H1 (cell line): ENCODE measurements at regions not wholly inside any gene's neighbourhood (a gene's known extent, or its start where the extent isn't known, plus 50 kb on each side); places are given as distances from the start of the nearest gene placed in this dataset.

ENCODE experiments used
- CTCF ChIA-PET: fragments of 300-600 bp; sonication (Branson Sonifier 250); formaldehyde crosslinking; loops from one replicate; lab custom pipeline; 2021; ENCODE audit not compliant: partially characterized antibody; lab: Charles Lee
- POLR2A ChIA-PET: fragments of 300-600 bp; sonication (Branson Sonifier 250); formaldehyde crosslinking; loops from one replicate; lab custom pipeline; 2021; ENCODE audit warnings: inconsistent platforms; ENCODE audit not compliant: partially characterized antibody; lab: Charles Lee
- DNase-seq, 2 experiments: peaks; one replicate each; pipeline versions ENCODE4 v3.0.0 to v3.0.0-alpha.2; 2010 to 2022; ENCODE audit warnings: low spot score in 2 of 2, low read depth in 1 of 2, mixed read lengths in 1 of 2
- FAIRE-seq: peaks from 2 replicates; lab custom pipeline; 2011; peaks lifted over from hg19 to GRCh38; lab: Jason Lieb, UNC
- H2AFZ ChIP-seq: 2 replicates; pipeline ENCODE4 v1.8.1; 2012; ENCODE audit warnings: low read length, inconsistent platforms
- H2AK5ac ChIP-seq: 2 replicates; pipeline ENCODE4 v1.6.1; 2013; ENCODE audit warnings: low read depth, low read length
- H2BK120ac ChIP-seq: replicated peaks from 2 replicates; pipeline ENCODE3; 2013; ENCODE audit warnings: low read depth, low read length, inconsistent platforms
- H2BK12ac ChIP-seq: 2 replicates; pipeline ENCODE4 v1.6.1; 2013; ENCODE audit warnings: low read depth, low read length
- H2BK15ac ChIP-seq: 2 replicates; pipeline ENCODE4 v1.6.1; 2013; ENCODE audit warnings: low read length
- H2BK20ac ChIP-seq: 2 replicates; pipeline ENCODE4 v1.6.1; 2013; ENCODE audit warnings: low read length
- H2BK5ac ChIP-seq: 2 replicates; pipeline ENCODE4 v1.6.1; 2013; ENCODE audit warnings: low read depth, low read length
- H3K14ac ChIP-seq: 2 replicates; pipeline ENCODE4 v1.6.1; 2013; ENCODE audit warnings: inconsistent platforms; ENCODE audit not compliant: insufficient read length
- H3K18ac ChIP-seq: 2 replicates; pipeline ENCODE4 v1.6.1; 2013; ENCODE audit warnings: low read length; ENCODE audit errors: extremely low read depth
- H3K23ac ChIP-seq: 2 replicates; pipeline ENCODE4 v1.6.1; 2013; ENCODE audit warnings: inconsistent platforms; ENCODE audit not compliant: insufficient read length
- H3K23me2 ChIP-seq: 2 replicates; pipeline ENCODE4 v1.6.1; 2013; ENCODE audit warnings: low read depth, low read length
- H3K27ac ChIP-seq: 2 replicates; pipeline ENCODE4 v1.6.1; 2011; ENCODE audit warnings: low read depth, low read length, inconsistent platforms
- H3K27me3 ChIP-seq, 4 experiments: replicated peaks in 1 of 4; 1 replicate in 1 of 4; 2 replicates in 3 of 4; pipeline versions ENCODE4 v1.6.1 to v1.8.1; 2011 to 2013; ENCODE audit warnings: low read length in 3 of 4, mild to moderate bottlenecking in 3 of 4, inconsistent platforms in 2 of 4, mixed read lengths in 2 of 4, moderate library complexity in 1 of 4; ENCODE audit not compliant: control insufficient read depth in 3 of 4, insufficient read depth in 3 of 4; ENCODE audit errors: extremely low read depth in 1 of 4
- H3K36me3 ChIP-seq, 4 experiments: 2 replicates each; pipeline versions ENCODE4 v1.6.1 to v1.8.1; 2011 to 2013; ENCODE audit warnings: mild to moderate bottlenecking in 4 of 4, low read length in 3 of 4, moderate library complexity in 2 of 4, control low read depth in 1 of 4, inconsistent platforms in 1 of 4; ENCODE audit not compliant: insufficient read depth in 4 of 4, control insufficient read depth in 2 of 4
- H3K4ac ChIP-seq: replicated peaks from 2 replicates; pipeline ENCODE3; 2013; ENCODE audit warnings: low read length, low read depth, mixed read lengths, inconsistent platforms; ENCODE audit not compliant: insufficient read length
- H3K4me1 ChIP-seq, 4 experiments: replicated peaks in 1 of 4; 1 replicate in 1 of 4; 2 replicates in 3 of 4; pipeline versions ENCODE4 v1.6.1 to v1.8.1; 2011 to 2013; ENCODE audit warnings: low read length in 3 of 4, inconsistent platforms in 2 of 4, mixed read lengths in 1 of 4; ENCODE audit not compliant: insufficient read depth in 4 of 4, control insufficient read depth in 3 of 4
- H3K4me2 ChIP-seq, 2 experiments: 2 replicates each; pipeline versions ENCODE4 v1.6.1 to v1.8.1; 2011 to 2013; ENCODE audit warnings: low read depth in 2 of 2, low read length in 2 of 2, control low read depth in 1 of 2, inconsistent platforms in 1 of 2, mild to moderate bottlenecking in 1 of 2; ENCODE audit not compliant: insufficient read depth in 1 of 2
- H3K4me3 ChIP-seq, 4 experiments: fragments of 200-600, 300-600 bp in 1 of 4; sonication (generic), shearing (Covaris generic), sonication (Bioruptor Twin) in 1 of 4; 2 replicates each; pipeline versions ENCODE4 v1.5.1 to v1.8.1; 2011 to 2016; ENCODE audit warnings: low read length in 4 of 4, low read depth in 3 of 4, control low read depth in 2 of 4, inconsistent platforms in 2 of 4, mild to moderate bottlenecking in 2 of 4, mixed read lengths in 1 of 4, moderate library complexity in 1 of 4; ENCODE audit not compliant: insufficient read depth in 2 of 4; ENCODE audit errors: extremely low read depth in 1 of 4
- H3K56ac ChIP-seq: replicated peaks from 2 replicates; pipeline ENCODE3; 2013; ENCODE audit warnings: low read depth, mild to moderate bottlenecking, mixed read lengths, low read length, inconsistent platforms; ENCODE audit not compliant: insufficient read length
- H3K79me1 ChIP-seq: 2 replicates; pipeline ENCODE4 v1.6.1; 2013; ENCODE audit warnings: low read depth, low read length, control low read depth
- H3K79me2 ChIP-seq, 2 experiments: 2 replicates each; pipeline versions ENCODE4 v1.6.1 to v1.8.1; 2012 to 2013; ENCODE audit warnings: low read length in 2 of 2, mild to moderate bottlenecking in 2 of 2, inconsistent platforms in 1 of 2; ENCODE audit not compliant: insufficient read depth in 2 of 2, control insufficient read depth in 1 of 2
- H3K9ac ChIP-seq, 4 experiments: replicated peaks in 1 of 4; 1 replicate in 1 of 4; 2 replicates in 3 of 4; pipeline versions ENCODE4 v1.6.1 to v1.8.1; 2011 to 2013; ENCODE audit warnings: low read depth in 3 of 4, low read length in 3 of 4, control low read depth in 2 of 4, mild to moderate bottlenecking in 2 of 4, moderate library complexity in 2 of 4, inconsistent platforms in 1 of 4; ENCODE audit errors: extremely low read depth in 1 of 4
- H3K9me3 ChIP-seq, 2 experiments: 2 replicates each; pipeline versions ENCODE4 v1.6.1 to v1.8.1; 2012 to 2013; ENCODE audit warnings: mild to moderate bottlenecking in 2 of 2, moderate library complexity in 2 of 2, control low read depth in 1 of 2, inconsistent platforms in 1 of 2, low read depth in 1 of 2, low read length in 1 of 2, mixed read lengths in 1 of 2; ENCODE audit not compliant: insufficient read depth in 2 of 2
- H4K20me1 ChIP-seq, 2 experiments: replicated peaks in 1 of 2; 2 replicates each; pipeline versions ENCODE3 to v1.8.1; 2011 to 2013; ENCODE audit warnings: inconsistent platforms in 2 of 2, low read length in 2 of 2, mild to moderate bottlenecking in 1 of 2; ENCODE audit not compliant: insufficient read depth in 2 of 2, control insufficient read depth in 1 of 2
- H4K5ac ChIP-seq: 2 replicates; pipeline ENCODE4 v1.6.1; 2013; ENCODE audit warnings: low read length, low read depth, mixed read lengths, inconsistent platforms; ENCODE audit not compliant: insufficient read length
- H4K8ac ChIP-seq: 2 replicates; pipeline ENCODE4 v1.8.0; 2013; ENCODE audit warnings: mild to moderate bottlenecking, moderate library complexity, low read length, inconsistent platforms; ENCODE audit not compliant: insufficient read depth; ENCODE audit errors: extremely low read depth
- H4K91ac ChIP-seq: replicated peaks from 2 replicates; pipeline ENCODE3; 2013; ENCODE audit warnings: low read length, mixed read lengths, inconsistent platforms; ENCODE audit not compliant: insufficient read length
- CEBPB ChIP-seq: IDR thresholded peaks from 2 replicates; pipeline ENCODE4 v1.6.1; 2012; ENCODE audit warnings: low read depth, low read length
- CHD1 ChIP-seq: IDR thresholded peaks from 2 replicates; pipeline ENCODE4 v1.6.1; 2012; ENCODE audit warnings: low read depth, low read length, improper control_type of control experiment
- CHD2 ChIP-seq: IDR thresholded peaks from 2 replicates; pipeline ENCODE4 v1.6.1; 2012; ENCODE audit warnings: low read length, improper control_type of control experiment
- EP300 ChIP-seq, 2 experiments: IDR thresholded peaks; 1 replicate in 1 of 2; 2 replicates in 1 of 2; pipeline ENCODE4 v1.6.1; 2011 to 2012; ENCODE audit warnings: low read depth in 2 of 2, low read length in 2 of 2, mild to moderate bottlenecking in 2 of 2, borderline replicate concordance in 1 of 2, inconsistent platforms in 1 of 2, moderate library complexity in 1 of 2
- EZH2 ChIP-seq: fragments of 200-600 bp; sonication (generic); IDR thresholded peaks from 2 replicates; pipeline ENCODE4 v1.7.1; 2012; ENCODE audit warnings: low read depth, mild to moderate bottlenecking, moderate library complexity, low read length, inconsistent platforms; ENCODE audit not compliant: severe bottlenecking
- FOSL1 ChIP-seq: IDR thresholded peaks from 2 replicates; pipeline ENCODE4 v1.6.1; 2011; ENCODE audit warnings: mild to moderate bottlenecking, low read depth, low read length, moderate library complexity; ENCODE audit not compliant: insufficient read depth
- HDAC2 ChIP-seq, 2 experiments: fragments of 300-600 bp in 1 of 2; sonication (generic) in 1 of 2; IDR thresholded peaks; 2 replicates each; pipeline ENCODE4 v1.6.1; 2011 to 2012; ENCODE audit warnings: low read depth in 2 of 2, low read length in 2 of 2, mild to moderate bottlenecking in 2 of 2, moderate library complexity in 2 of 2, borderline replicate concordance in 1 of 2, inconsistent platforms in 1 of 2
- HDAC6 ChIP-seq: IDR thresholded peaks from one replicate; pipeline ENCODE4 v1.7.1; 2012; ENCODE audit warnings: low read depth, mild to moderate bottlenecking, inconsistent platforms, low read length, moderate library complexity
- KDM5A ChIP-seq: fragments of 200-600 bp; IDR thresholded peaks from 2 replicates; pipeline ENCODE4 v1.7.1; 2012; ENCODE audit warnings: mild to moderate bottlenecking, low read length, inconsistent platforms, mixed read lengths
- RAD21 ChIP-seq, 2 experiments: IDR thresholded peaks in 1 of 2; conservative IDR thresholded peaks in 1 of 2; 2 replicates each; pipeline ENCODE4 v1.6.1; 2011; ENCODE audit warnings: low read depth in 2 of 2, low read length in 2 of 2, improper control_type of control experiment in 1 of 2, inconsistent platforms in 1 of 2, mild to moderate bottlenecking in 1 of 2, moderate library complexity in 1 of 2
- RNF2 ChIP-seq: fragments of 200-900, 300-1000 bp; sonication (generic); IDR thresholded peaks from 2 replicates; pipeline ENCODE4 v1.7.1; 2016; ENCODE audit warnings: borderline replicate concordance, low read depth, mild to moderate bottlenecking, antibody characterized with exemption, low read length; ENCODE audit not compliant: poor library complexity, severe bottlenecking; ENCODE audit errors: missing control alignments
- TAF7 ChIP-seq: optimal IDR thresholded peaks from 2 replicates; pipeline ENCODE3; 2011; ENCODE audit warnings: low read depth, mild to moderate bottlenecking, inconsistent platforms, low read length, moderate library complexity, borderline replicate concordance
- WGBS, 2 experiments: shearing (Covaris generic) in 1 of 2; methylation state at CpG; one replicate each; pipeline versions ENCODE4 v1.1.6 to v1.1.7; 2013 to 2015; ENCODE audit warnings: low lambda C conversion rate in 2 of 2, mixed read lengths in 2 of 2, inconsistent platforms in 1 of 2, low coverage in 1 of 2, missing lambda C conversion rate in 1 of 2; ENCODE audit not compliant: insufficient replicate concordance in 2 of 2, insufficient coverage in 1 of 2, insufficient read length in 1 of 2; ENCODE audit errors: extremely low coverage in 1 of 2, missing lambda C conversion rate in 1 of 2; 5-methylcytosine and 5-hydroxymethylcytosine counted together
- TF ChIP-seq, protein P1 (sequence below): IDR thresholded peaks from 2 replicates; pipeline ENCODE4 v1.6.1; 2012; ENCODE audit warnings: inconsistent platforms

GRCh38 chr14:104311358-104311757 lies 173.0 kb downstream of the KIF26A start:
- ChIA-PET POLR2A (no interaction called here), CTCF (interaction anchor here (1.3 kb wide), 1 partner anchor 11 kb away, joined by 3 read pairs; no protein-coding TSS in a partner anchor)
- Histone ChIP-seq H3K79me1 (no peaks in the 10 kb centered on the region), H2BK20ac (no peak overlapping the region), H3K9ac (no peak overlapping the region), H2BK5ac (no peak overlapping the region), H2AFZ (no peak overlapping the region), H3K18ac (no peak overlapping the region), H3K27ac (no peak overlapping the region), H4K91ac (no peak overlapping the region), H4K20me1 (peaks cover 0 to 1% of the 10 kb centered on the region in 2 experiments), H4K8ac (no peak overlapping the region), H3K14ac (no peak overlapping the region), H3K36me3 (no peaks in the 10 kb centered on the region), H3K9me3 (no peaks in the 10 kb centered on the region; a peak in 1 of 4 replicates), H2AK5ac (no peak overlapping the region), H3K23ac (no peak overlapping the region), H2BK120ac (no peak overlapping the region), H2BK12ac (no peak overlapping the region), H3K56ac (no peak overlapping the region), H3K4me3 (no peak overlapping the region), H3K79me2 (no peaks in the 10 kb centered on the region), H3K4me1 (no peaks in the 10 kb centered on the region; a peak in 2 of 7 replicates), H3K23me2 (no peaks in the 10 kb centered on the region), H4K5ac (no peak overlapping the region), H3K4me2 (no peak overlapping the region), H2BK15ac (no peak overlapping the region), H3K4ac (no peak overlapping the region), H3K27me3 (no peaks in the 10 kb centered on the region; a peak in 1 of 7 replicates)
- DNase-seq, result no peak
- WGBS, 2 experiments, result 94% methylated on average over 4 of the region's 4 CpGs; no CpG with 5 or more reads in 1 of the 2 experiments
- FAIRE-seq, result no peak
- TF ChIP-seq RAD21 (IDR thresholded peaks at IDR 0.05 in 1 of 2, conservative IDR thresholded peaks at IDR 0.05 in 1 of 2; ENCODE audit: low read depth in 2 of 2, low read length in 2 of 2) (no peak), RNF2 (no peak), CHD1 (no peak), TAF7 (no peak), EP300 (IDR thresholded peaks at IDR 0.05; ENCODE audit: borderline replicate concordance in 1 of 2, low read depth in 2 of 2, low read length in 2 of 2) (no peak), HDAC6 (no peak), EZH2 (no peak), KDM5A (no peak), CHD2 (no peak), FOSL1 (no peak), HDAC2 (IDR thresholded peaks at IDR 0.05; ENCODE audit: borderline replicate concordance in 1 of 2, low read depth in 2 of 2, low read length in 2 of 2) (no peak), CEBPB (no peak)
- TF ChIP-seq, protein P1, sequence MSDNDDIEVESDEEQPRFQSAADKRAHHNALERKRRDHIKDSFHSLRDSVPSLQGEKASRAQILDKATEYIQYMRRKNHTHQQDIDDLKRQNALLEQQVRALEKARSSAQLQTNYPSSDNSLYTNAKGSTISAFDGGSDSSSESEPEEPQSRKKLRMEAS, result no peak
